ENCODE measurements at regions not wholly inside any gene's neighbourhood (a gene's known extent, or its start where the extent isn't known, plus 50 kb on each side); places are given as distances from the start of the nearest gene placed in this dataset.

GRCh38 chr2:186919296-186919695, 70.3 kb upstream of the ZSWIM2 start:
- no peak for DNase-seq

- DNase-seq = no peak
Observed at GRCh38 chr2:186918495-186918894, 69.5 kb upstream of the ZSWIM2 start.

- no peak for DNase-seq
Observed at GRCh38 chr2:186917866-186918265, 68.9 kb upstream of the ZSWIM2 start.

- DNase-seq = no peak
Observed at GRCh38 chr2:186913870-186914269, 64.9 kb upstream of the ZSWIM2 start.

- DNase-seq = no peak
Observed at GRCh38 chr2:186912979-186913378, 64.0 kb upstream of the ZSWIM2 start.

- DNase-seq = no peak
Observed at GRCh38 chr2:186911551-186912085, 62.6 kb upstream of the ZSWIM2 start.

- DNase-seq = no peak
Observed at GRCh38 chr2:186910996-186911395, 62.0 kb upstream of the ZSWIM2 start.

- DNase-seq = no peak
Observed at GRCh38 chr2:186909095-186909494, 60.1 kb upstream of the ZSWIM2 start.

GRCh38 chr2:186907897-186908296, 58.9 kb upstream of the ZSWIM2 start:
- no peak for DNase-seq

- DNase-seq = no peak
Observed at GRCh38 chr2:186903216-186903615, 54.2 kb upstream of the ZSWIM2 start.

Measured in NCI-H2081 (cell line).